Right kidney (tissue), 1 donor: ENCODE measurements at regions not wholly inside any gene's neighbourhood (a gene's known extent, or its start where the extent isn't known, plus 50 kb on each side); places are given as distances from the start of the nearest gene placed in this dataset.

Experiments used
- DNase-seq: peaks from one replicate; pipeline ENCODE4 v3.0.0-alpha.2; 2016

- no peak for DNase-seq
These were observed 210.1 kb downstream of the CDH9 start for GRCh38 chr5:26828294-26828693.

GRCh38 chr5:26813235-26813634 is 225.2 kb downstream of the CDH9 start:
- no peak for DNase-seq

DNA sequence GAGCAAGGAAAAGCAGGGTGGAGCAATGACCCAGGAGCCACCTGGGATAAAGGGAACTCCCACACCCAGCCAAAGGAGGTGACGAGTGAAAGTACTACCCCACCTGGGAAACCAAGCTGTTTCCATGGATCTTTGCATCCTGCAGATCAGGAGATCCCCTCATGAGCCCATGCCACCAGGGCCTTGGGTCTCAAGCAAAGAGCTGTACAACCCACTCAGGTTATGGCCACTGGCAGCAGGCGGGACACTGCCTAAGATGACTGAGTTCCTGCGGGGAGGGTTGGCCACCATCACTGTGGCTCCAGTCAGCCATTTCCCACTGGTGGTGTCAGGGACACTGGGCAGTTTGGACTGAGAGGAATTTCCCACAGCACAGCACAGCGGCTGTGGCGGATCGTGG is 225.7 kb downstream of the CDH9 start:
- no peak for DNase-seq

- no peak for DNase-seq
These were observed 230.9 kb downstream of the CDH9 start for GRCh38 chr5:26807231-26808199.

DNA sequence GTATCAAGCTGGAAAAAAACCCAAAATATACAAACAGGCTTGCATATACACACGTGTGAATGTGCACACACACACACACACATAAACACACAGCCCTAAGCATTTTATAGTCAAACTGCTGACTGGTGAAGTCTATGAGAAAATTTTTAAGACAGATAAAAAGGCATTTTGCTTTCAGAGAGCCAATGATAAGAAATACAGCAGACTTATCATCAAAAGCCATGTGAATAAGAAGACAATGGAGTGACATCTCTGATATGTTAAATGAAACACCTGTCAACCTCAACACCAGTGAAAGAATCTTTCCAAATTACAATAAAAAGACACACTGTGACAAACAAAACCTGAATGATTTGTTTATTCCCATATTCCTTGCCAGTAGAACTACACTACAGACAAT is 233.3 kb downstream of the CDH9 start:
- no peak for DNase-seq

DNA sequence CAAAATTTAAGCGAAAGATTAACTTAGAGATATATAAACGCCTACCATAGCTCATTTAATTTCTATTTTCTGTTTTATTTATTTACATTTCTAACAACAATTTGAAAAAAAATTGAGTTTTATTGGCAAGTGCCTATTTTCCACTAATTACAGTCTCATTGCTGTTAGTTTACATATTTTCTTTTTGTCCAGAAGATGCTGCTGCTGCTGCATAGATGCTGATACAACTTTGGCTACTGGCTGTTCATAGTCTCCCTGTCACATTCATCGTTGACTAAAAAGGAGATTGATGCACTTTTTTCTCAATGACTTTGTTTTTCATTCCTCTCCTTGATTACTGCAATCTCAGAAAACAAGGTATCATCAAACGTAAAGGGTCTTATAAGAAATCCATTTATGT is 235.4 kb downstream of the CDH9 start:
- no peak for DNase-seq

- no peak for DNase-seq
These were observed 247.0 kb downstream of the CDH9 start for GRCh38 chr5:26791433-26791832.

DNA sequence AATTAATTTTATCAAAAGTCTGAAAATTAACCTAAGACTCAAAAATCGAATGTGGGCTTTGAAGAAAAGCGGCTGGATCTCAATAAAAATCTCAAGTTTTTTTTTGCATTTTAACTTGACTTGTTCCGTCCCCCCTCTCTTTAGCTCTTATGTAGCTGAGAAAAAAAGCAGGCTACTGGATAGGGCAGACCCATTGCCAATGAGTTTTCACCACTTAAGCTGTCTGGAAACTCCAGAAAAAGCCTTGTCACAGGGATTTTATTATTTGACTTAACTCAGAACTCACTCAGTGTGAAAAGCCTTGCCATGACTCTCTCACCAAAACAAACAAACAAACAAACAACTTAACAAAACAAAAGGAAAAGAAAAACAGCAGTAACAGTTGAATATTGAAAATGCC is 247.4 kb downstream of the CDH9 start:
- no peak for DNase-seq

GRCh38 chr5:26763215-26763614 is 275.2 kb downstream of the CDH9 start:
- DNase-seq, result no peak

- no peak for DNase-seq
These were observed 276.9 kb downstream of the CDH9 start for GRCh38 chr5:26761446-26761845.

GRCh38 chr5:26761045-26761444 is 277.3 kb downstream of the CDH9 start:
- no peak for DNase-seq

DNA sequence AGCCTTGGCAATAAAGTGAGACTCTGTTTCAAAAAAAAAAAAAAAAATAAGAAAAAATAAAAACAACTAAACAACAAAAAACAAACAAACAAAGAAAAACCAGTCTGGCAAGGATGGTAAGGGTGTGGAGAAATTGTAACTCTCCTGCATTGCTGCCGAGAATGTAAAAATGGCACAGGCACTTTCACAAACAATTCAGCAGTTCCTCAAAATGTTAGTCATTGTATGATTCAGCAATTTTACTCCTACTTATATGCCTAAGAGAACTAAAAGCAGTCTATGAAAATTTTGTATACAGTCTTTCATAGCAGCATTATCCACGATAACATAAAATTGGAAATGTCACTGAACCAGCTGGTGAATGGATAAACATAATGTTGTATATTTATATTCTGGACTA is 280.4 kb downstream of the CDH9 start:
- no peak for DNase-seq

DNA sequence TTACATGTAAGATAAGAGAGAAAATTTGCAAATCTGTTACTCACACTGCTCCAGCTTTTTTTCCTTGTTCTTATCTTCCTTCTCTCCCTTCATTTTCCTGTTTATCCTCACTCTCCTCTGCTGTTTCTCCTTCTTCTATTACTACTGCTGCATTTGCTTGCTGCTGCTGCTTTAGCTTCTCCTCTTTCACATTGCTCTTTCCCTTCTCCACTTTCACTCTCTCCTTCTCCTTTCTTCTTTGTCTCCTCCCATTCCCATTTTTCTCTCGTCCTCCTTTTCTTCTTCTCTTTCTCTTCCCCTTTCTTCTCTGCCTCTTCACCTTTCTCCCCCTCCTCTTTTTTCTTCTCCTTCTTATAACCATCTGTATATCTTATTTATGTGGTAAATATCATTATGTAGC is 288.6 kb downstream of the CDH9 start:
- DNase-seq, result no peak

- DNase-seq, result no peak
These were observed 298.2 kb downstream of the CDH9 start for GRCh38 chr5:26740182-26740581.

- no peak for DNase-seq
These were observed 300.8 kb downstream of the CDH9 start for GRCh38 chr5:26737348-26738265.

- no peak for DNase-seq
These were observed 310.5 kb downstream of the CDH9 start for GRCh38 chr5:26727916-26728315.

GRCh38 chr5:26719803-26720202 is 318.6 kb downstream of the CDH9 start:
- DNase-seq, result no peak

DNA sequence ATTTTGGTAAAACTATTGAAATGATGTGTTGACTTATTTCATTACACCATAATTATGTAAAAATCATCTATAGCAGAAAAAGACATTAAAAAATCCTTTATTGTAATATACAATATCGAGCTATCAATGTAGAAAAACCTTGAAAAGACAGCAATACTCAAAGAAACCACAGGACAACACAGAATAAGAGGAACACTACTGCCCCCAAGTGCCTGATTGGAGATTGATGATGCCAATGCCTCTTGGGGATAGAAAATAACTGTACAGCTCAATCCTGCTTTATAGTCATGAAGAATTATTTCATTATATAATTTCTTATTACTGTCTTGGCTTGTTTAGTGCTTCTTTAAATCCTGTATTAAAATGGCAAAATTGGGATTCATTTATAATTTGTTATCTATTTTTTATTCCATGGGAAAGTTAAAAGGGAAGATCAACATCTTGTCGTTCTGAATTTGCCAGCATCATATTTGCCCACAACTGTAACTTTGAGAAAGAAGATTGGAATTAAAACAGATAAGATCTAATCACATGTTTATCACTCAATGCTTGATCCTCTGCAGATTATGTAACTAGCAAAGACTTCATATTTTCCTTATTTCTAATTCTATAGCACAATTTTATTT is 337.5 kb downstream of the CDH9 start:
- peak; percentile 2 for DNase-seq

DNA sequence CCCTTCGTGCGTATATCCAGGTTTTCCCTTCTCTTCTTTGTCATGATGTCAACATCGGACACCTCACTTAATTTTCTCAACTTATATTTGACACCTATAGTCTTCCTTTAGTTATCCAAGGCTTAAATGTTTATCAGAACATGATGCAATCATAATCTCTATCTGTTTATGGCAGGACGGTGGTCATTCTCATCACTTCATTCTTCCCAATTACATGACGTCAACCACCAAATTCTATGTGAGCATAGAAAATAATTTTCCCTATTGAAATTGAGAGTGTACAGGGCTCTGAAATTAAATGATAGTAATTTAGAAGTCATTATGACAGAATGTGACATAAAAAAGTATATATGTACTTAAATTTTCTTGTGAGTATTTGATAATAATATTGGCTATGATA is 345.4 kb downstream of the CDH9 start:
- no peak for DNase-seq

DNA sequence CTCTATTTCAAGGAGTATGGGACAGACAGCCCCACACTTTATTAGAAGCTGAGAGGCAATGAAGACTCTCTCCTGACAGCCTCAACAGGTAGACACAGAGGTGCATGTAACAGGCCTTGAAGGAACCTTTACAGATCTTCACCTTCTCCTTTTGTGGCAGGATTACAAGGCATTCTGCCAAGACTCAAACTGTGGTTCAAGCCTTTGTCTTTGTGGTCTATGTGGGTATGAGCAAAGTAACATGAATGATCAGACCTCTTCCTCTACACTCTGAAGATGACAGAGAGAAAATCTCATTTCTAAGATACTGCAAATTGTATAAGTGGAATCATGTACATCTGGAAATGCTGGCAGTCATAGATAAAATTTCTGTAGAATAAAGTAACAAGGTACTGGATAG is 346.9 kb downstream of the CDH9 start:
- DNase-seq, result no peak

GRCh38 chr5:26690511-26690910 is 347.9 kb downstream of the CDH9 start:
- DNase-seq, result no peak

DNA sequence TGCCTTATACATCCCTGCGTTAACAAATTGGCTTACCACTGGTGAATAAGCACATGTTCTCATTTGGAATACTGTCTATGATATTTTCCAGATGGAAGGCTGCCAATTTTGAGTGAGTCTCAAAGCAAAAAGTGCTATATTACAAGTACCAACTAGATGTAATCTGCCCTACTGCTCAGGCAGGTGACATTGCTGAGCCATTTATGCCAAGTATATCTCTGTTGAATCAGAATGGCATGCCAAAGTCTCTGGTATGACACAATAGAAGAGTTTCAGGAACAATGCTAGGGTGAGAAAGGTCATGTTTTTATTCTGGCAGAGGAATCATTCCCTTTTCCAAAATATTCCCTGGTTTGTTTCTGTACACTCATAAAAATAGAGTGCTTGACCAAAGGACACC is 356.5 kb downstream of the CDH9 start:
- no peak for DNase-seq

DNA sequence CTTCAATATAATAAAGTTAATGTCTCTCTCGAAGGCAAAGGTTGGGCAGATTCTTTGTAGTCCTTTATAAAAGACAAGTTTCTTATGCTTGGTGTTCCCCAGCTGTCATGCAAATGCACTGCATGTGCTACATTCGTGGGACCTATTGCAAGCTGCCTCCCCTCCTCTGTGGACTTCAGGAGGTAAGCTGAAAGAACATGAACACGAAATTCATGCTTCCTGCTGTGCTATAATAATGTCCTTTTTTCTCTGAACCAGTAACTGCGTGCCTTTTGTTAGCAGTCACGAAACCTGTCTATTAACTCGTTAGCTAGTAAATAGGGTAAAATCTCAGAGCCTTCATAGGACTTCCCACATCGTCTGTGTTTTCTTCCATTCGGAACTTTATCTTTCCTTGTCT is 363.5 kb downstream of the CDH9 start:
- DNase-seq, result no peak
